Endothelial cell of umbilical vein (primary cell): ENCODE measurements at regions not wholly inside any gene's neighbourhood (a gene's known extent, or its start where the extent isn't known, plus 50 kb on each side); places are given as distances from the start of the nearest gene placed in this dataset.

Experiments used
- POLR2A ChIP-seq: IDR thresholded peaks from 2 replicates; pipeline ENCODE4 v1.6.1; 2012; ENCODE audit warnings: low read depth, mild to moderate bottlenecking, control low read depth, low read length
- POLR2AphosphoS5 ChIP-seq: IDR thresholded peaks from 2 replicates; pipeline ENCODE4 v1.6.1; 2012; ENCODE audit warnings: low read depth, mild to moderate bottlenecking, control low read depth, low read length, moderate library complexity; ENCODE audit not compliant: insufficient read depth
- TF ChIP-seq, protein P1 (sequence below): IDR thresholded peaks from 2 replicates; pipeline ENCODE4 v1.6.1; 2011; ENCODE audit not compliant: insufficient read depth, insufficient read length
- TF ChIP-seq, protein P2 (sequence below), 2 donors: IDR thresholded peaks; 1 replicate in 1 of 2; 2 replicates in 1 of 2; pipeline ENCODE4 v1.5.1; 2011; ENCODE audit warnings: low read length in 2 of 2, mild to moderate bottlenecking in 2 of 2, moderate library complexity in 2 of 2, control low read depth in 1 of 2, inconsistent platforms in 1 of 2, low read depth in 1 of 2; ENCODE audit not compliant: insufficient read depth in 1 of 2; ENCODE audit errors: extremely low read depth in 1 of 2

DNA sequence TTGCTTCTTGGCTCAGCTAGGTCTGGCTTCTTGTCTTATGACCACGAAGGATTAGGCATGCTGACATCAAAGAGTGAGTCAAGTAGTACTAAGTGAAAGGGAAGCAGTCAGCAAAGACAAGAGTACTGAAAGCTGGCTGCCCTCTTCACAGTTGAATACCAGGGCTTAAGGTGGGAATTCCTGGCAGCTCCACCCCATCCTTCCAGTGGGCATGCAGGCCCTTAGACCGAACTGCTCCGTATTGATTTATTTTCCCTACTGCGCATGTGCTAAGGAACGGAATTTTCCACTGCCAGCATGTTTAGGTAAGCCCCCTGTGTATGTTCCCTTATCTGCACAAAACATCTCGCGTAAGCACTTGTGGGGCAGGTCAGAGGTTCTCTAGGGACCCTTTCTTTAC, 2320.1 kb downstream of the ARAP2 start:
- TF ChIP-seq, protein P1, sequence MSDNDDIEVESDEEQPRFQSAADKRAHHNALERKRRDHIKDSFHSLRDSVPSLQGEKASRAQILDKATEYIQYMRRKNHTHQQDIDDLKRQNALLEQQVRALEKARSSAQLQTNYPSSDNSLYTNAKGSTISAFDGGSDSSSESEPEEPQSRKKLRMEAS: no peak
- TF ChIP-seq, protein P2, sequence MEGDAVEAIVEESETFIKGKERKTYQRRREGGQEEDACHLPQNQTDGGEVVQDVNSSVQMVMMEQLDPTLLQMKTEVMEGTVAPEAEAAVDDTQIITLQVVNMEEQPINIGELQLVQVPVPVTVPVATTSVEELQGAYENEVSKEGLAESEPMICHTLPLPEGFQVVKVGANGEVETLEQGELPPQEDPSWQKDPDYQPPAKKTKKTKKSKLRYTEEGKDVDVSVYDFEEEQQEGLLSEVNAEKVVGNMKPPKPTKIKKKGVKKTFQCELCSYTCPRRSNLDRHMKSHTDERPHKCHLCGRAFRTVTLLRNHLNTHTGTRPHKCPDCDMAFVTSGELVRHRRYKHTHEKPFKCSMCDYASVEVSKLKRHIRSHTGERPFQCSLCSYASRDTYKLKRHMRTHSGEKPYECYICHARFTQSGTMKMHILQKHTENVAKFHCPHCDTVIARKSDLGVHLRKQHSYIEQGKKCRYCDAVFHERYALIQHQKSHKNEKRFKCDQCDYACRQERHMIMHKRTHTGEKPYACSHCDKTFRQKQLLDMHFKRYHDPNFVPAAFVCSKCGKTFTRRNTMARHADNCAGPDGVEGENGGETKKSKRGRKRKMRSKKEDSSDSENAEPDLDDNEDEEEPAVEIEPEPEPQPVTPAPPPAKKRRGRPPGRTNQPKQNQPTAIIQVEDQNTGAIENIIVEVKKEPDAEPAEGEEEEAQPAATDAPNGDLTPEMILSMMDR (IDR thresholded peaks at IDR 0.05; ENCODE audit: extremely low read depth in 1 of 2, insufficient read depth in 1 of 2, low read depth in 1 of 2, low read length in 2 of 2): no peak
- TF ChIP-seq POLR2AphosphoS5: no peak
- no peak for TF ChIP-seq POLR2A
